Kidney epithelial cell (primary cell): ENCODE measurements at regions not wholly inside any gene's neighbourhood (a gene's known extent, or its start where the extent isn't known, plus 50 kb on each side); places are given as distances from the start of the nearest gene placed in this dataset.

Experiments
- DNase-seq: peaks from one replicate; pipeline ENCODE4 v3.0.0-alpha.2; 2010; ENCODE audit warnings: low read depth
- H3K27me3 ChIP-seq: 2 replicates; pipeline ENCODE4 v1.6.0; 2011; ENCODE audit warnings: low read length; ENCODE audit not compliant: control insufficient read depth, insufficient read depth
- H3K36me3 ChIP-seq: 2 replicates; pipeline ENCODE4 v1.5.1; 2011; ENCODE audit warnings: low read length; ENCODE audit not compliant: control insufficient read depth, insufficient read depth
- H3K4me3 ChIP-seq: 2 replicates; pipeline ENCODE4 v1.5.1; 2011; ENCODE audit warnings: low read depth, mild to moderate bottlenecking, control low read depth, low read length
- TF ChIP-seq, protein P1 (sequence below): IDR thresholded peaks from 2 replicates; pipeline ENCODE4 v1.5.1; 2011; ENCODE audit warnings: mild to moderate bottlenecking, moderate library complexity, low read length, control low read depth, inconsistent platforms; ENCODE audit not compliant: insufficient read depth, poor library complexity, severe bottlenecking

DNA sequence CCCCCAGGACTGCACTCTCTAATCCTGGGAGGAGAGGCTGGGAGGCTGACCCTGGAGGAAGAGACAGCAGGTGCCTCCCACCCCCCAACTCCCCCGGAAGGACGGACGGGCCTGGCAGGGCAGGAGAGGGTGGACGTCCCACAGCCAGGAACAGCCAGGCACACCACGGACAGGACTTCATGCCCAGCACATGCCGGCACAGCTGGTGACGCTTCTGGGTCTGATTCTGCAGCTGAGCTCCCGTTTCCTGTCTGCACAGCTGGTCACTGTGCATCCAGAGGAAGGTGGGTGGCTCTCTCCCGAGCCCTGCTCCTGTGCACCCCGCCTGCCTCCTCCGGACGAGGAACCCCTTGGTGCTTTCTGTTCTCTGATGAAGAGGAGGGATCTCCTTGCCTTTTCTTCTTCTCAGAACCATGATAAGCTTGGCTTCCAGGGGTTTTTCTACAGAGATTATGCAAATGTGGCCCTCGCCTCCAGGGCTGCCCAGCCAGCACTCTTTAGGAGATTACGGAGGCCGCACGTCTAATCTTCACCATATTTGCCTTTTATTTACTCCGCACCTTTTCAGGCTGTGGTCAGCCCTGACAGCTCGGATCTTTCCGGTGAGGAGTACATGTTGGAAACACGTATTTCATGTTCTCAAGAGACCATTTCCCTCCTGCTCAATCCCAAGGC, 1295.8 kb downstream of the BRD1 start:
- H3K36me3 ChIP-seq: no peaks in the 10 kb centered on the region
- no peak for DNase-seq
- H3K4me3 ChIP-seq: no peak overlapping the region
- TF ChIP-seq, protein P1, sequence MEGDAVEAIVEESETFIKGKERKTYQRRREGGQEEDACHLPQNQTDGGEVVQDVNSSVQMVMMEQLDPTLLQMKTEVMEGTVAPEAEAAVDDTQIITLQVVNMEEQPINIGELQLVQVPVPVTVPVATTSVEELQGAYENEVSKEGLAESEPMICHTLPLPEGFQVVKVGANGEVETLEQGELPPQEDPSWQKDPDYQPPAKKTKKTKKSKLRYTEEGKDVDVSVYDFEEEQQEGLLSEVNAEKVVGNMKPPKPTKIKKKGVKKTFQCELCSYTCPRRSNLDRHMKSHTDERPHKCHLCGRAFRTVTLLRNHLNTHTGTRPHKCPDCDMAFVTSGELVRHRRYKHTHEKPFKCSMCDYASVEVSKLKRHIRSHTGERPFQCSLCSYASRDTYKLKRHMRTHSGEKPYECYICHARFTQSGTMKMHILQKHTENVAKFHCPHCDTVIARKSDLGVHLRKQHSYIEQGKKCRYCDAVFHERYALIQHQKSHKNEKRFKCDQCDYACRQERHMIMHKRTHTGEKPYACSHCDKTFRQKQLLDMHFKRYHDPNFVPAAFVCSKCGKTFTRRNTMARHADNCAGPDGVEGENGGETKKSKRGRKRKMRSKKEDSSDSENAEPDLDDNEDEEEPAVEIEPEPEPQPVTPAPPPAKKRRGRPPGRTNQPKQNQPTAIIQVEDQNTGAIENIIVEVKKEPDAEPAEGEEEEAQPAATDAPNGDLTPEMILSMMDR: no peak
- H3K27me3 ChIP-seq: no peaks in the 10 kb centered on the region

DNA sequence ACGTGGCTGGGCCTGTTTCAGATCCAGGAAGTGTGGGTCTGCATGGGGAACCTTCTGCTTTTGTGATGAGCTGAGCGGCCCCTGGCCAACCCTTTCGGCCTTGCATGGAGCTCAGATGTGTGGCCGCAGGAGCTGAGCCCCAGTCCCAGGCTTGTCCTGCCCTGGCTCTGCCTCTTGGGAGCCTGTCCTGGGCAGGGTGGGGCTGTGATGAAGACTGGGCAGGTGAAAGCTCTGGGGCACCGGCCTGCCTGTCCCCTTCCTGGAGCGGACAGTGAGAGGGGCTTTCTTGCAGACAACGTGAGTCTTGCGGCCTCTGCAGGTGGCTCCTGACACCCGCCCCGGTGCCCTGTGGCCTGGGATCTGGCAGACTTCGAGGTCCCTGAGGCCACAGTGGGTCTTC, 1296.6 kb downstream of the BRD1 start:
- no peak for DNase-seq
- H3K36me3 ChIP-seq: no peaks in the 10 kb centered on the region

GRCh38 chr22:48530666-48531065, 1297.0 kb downstream of the BRD1 start:
- H3K4me3 ChIP-seq: no peak overlapping the region
- no peak for DNase-seq

More for the DNA sequence above, 1296.6 kb downstream of the BRD1 start:
- TF ChIP-seq, protein P1: no peak
- no peaks in the 10 kb centered on the region for H3K27me3 ChIP-seq
- no peak overlapping the region for H3K4me3 ChIP-seq

GRCh38 chr22:48528221-48528915, 1299.3 kb downstream of the BRD1 start:
- no peak for DNase-seq
- H3K36me3 ChIP-seq: no peaks in the 10 kb centered on the region
- no peak overlapping the region for H3K4me3 ChIP-seq
- TF ChIP-seq, protein P1: no peak
- no peaks in the 10 kb centered on the region for H3K27me3 ChIP-seq

More at GRCh38 chr22:48530666-48531065, 1297.0 kb downstream of the BRD1 start:
- Histone ChIP-seq H3K27me3 (no peaks in the 10 kb centered on the region), H3K36me3 (no peaks in the 10 kb centered on the region)
- TF ChIP-seq, protein P1: no peak

DNA sequence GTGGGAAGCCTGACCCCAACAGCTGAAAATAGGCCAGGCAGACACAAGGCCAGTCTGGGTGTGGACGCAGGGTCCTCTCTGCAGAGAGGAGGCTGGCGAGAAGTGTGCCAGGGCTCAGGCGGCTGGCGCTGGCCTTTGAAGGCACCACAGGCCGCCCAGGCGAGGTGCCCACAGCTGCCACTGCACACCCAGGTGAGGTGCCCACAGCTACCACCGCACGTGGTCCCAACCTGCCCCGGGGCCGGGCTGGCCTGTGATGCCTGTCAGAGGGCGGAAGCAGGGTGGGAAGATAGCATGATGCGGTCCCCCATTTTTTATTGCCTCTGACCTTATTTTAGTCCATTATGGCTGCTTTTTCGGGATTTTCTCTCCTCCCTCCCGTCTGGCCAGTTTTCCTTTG, 1303.9 kb downstream of the BRD1 start:
- no peak for DNase-seq
- Histone ChIP-seq H3K36me3 (no peaks in the 10 kb centered on the region), H3K27me3 (no peaks in the 10 kb centered on the region), H3K4me3 (no peak overlapping the region)
- TF ChIP-seq, protein P1: no peak
